ENCODE measurements at regions not wholly inside any gene's neighbourhood (a gene's known extent, or its start where the extent isn't known, plus 50 kb on each side); places are given as distances from the start of the nearest gene placed in this dataset.

GRCh38 chr2:128876986-128877983, 558.6 kb upstream of the HS6ST1 start:
- no peak for TF ChIP-seq CTCF (conservative IDR thresholded peaks at IDR 0.05; ENCODE audit: low read depth, low read length)
- TF ChIP-seq EZH2 (IDR thresholded peaks at IDR 0.05; ENCODE audit: borderline replicate concordance, low read depth, low read length, poor library complexity, severe bottlenecking) = no peak

Measured in A673 (cell line).